ENCODE measurements at regions not wholly inside any gene's neighbourhood (a gene's known extent, or its start where the extent isn't known, plus 50 kb on each side); places are given as distances from the start of the nearest gene placed in this dataset.

GRCh38 chr1:229993894-229994293, 73.1 kb upstream of the GALNT2 start:
- DNase-seq: no peak

- DNase-seq: peak in 3 of 51 donors; percentile 20 to 64 (median 25)
Measured at GRCh38 chr1:229999004-229999670, 67.9 kb upstream of the GALNT2 start.

- DNase-seq: no peak
Measured at GRCh38 chr1:230000493-230001184, 66.4 kb upstream of the GALNT2 start.

GRCh38 chr1:230002164-230002803, 64.8 kb upstream of the GALNT2 start:
- peak in 2 of 51 donors; percentile 19 to 31 for DNase-seq

GRCh38 chr1:230003409-230003808, 63.6 kb upstream of the GALNT2 start:
- DNase-seq: no peak

GRCh38 chr1:230005040-230005439, 62.0 kb upstream of the GALNT2 start:
- no peak for DNase-seq

- no peak for DNase-seq
Measured at GRCh38 chr1:230008721-230009120, 58.3 kb upstream of the GALNT2 start.

- DNase-seq: no peak
Measured at GRCh38 chr1:230009611-230010313, 57.3 kb upstream of the GALNT2 start.

GRCh38 chr1:230010603-230011332, 56.3 kb upstream of the GALNT2 start:
- peak in 1 of 51 donors; percentile 4 for DNase-seq

- DNase-seq: no peak
Measured at GRCh38 chr1:230011333-230012092, 55.5 kb upstream of the GALNT2 start.

GRCh38 chr1:230012093-230012393, 55.0 kb upstream of the GALNT2 start:
- DNase-seq: no peak

GRCh38 chr1:230012741-230013140, 54.3 kb upstream of the GALNT2 start:
- no peak for DNase-seq

GRCh38 chr1:230016159-230016558, 50.9 kb upstream of the GALNT2 start:
- no peak for DNase-seq
